Brain pericyte (primary cell): ENCODE measurements at regions not wholly inside any gene's neighbourhood (a gene's known extent, or its start where the extent isn't known, plus 50 kb on each side); places are given as distances from the start of the nearest gene placed in this dataset.
"Not testable (repeated sequence)": the region's sequence is repeated elsewhere in the genome, so short reads cannot be mapped to it uniquely, and the experiment has no call there.

Experiments used
- DNase-seq: peaks from one replicate; pipeline ENCODE4 v3.0.0-alpha.2; 2012; ENCODE audit warnings: low read depth, low spot score

GRCh38 chr22:48303369-48303725, 1524.3 kb downstream of the BRD1 start:
- no peak for DNase-seq

GRCh38 chr22:48302657-48303368, 1524.9 kb downstream of the BRD1 start:
- no peak for DNase-seq

- DNase-seq = no peak
Observed at GRCh38 chr22:48301908-48302307, 1525.8 kb downstream of the BRD1 start.

- DNase-seq = no peak
Observed at GRCh38 chr22:48301421-48301820, 1526.3 kb downstream of the BRD1 start.

GRCh38 chr22:48300877-48301276, 1526.8 kb downstream of the BRD1 start:
- no peak for DNase-seq

- DNase-seq = no peak
Observed at GRCh38 chr22:48299801-48300200, 1527.9 kb downstream of the BRD1 start.

GRCh38 chr22:48299124-48299523, 1528.5 kb downstream of the BRD1 start:
- DNase-seq = no peak

GRCh38 chr22:48297296-48297695, 1530.4 kb downstream of the BRD1 start:
- no peak for DNase-seq

GRCh38 chr22:48289954-48290353, 1527.5 kb downstream of the TBC1D22A start:
- not testable (repeated sequence) for DNase-seq

GRCh38 chr22:48288376-48288940, 1526.0 kb downstream of the TBC1D22A start:
- no peak for DNase-seq

- DNase-seq = no peak
Observed at GRCh38 chr22:48287031-48287430, 1524.6 kb downstream of the TBC1D22A start.

GRCh38 chr22:48284671-48285070, 1522.2 kb downstream of the TBC1D22A start:
- DNase-seq = no peak

GRCh38 chr22:48282804-48283203, 1520.4 kb downstream of the TBC1D22A start:
- no peak for DNase-seq

GRCh38 chr22:48279461-48279756, 1517.0 kb downstream of the TBC1D22A start:
- DNase-seq = no peak

- DNase-seq = no peak
Observed at GRCh38 chr22:48278620-48279460, 1516.4 kb downstream of the TBC1D22A start.

- DNase-seq = no peak
Observed at GRCh38 chr22:48277868-48278581, 1515.6 kb downstream of the TBC1D22A start.

- DNase-seq = no peak
Observed at GRCh38 chr22:48276994-48277867, 1514.8 kb downstream of the TBC1D22A start.

- no peak for DNase-seq
Observed at GRCh38 chr22:48275412-48275811, 1513.0 kb downstream of the TBC1D22A start.

- no peak for DNase-seq
Observed at GRCh38 chr22:48270731-48271130, 1508.3 kb downstream of the TBC1D22A start.

- no peak for DNase-seq
Observed at GRCh38 chr22:48268771-48269552, 1506.5 kb downstream of the TBC1D22A start.
